GM18909 (cell line): ENCODE measurements at regions not wholly inside any gene's neighbourhood (a gene's known extent, or its start where the extent isn't known, plus 50 kb on each side); places are given as distances from the start of the nearest gene placed in this dataset.
"Not testable (repeated sequence)": the region's sequence is repeated elsewhere in the genome, so short reads cannot be mapped to it uniquely, and the experiment has no call there.

Experiments
- ATAC-seq: cut with Tn5 transposase; IDR thresholded peaks from one replicate; pipeline ENCODE4 v1.9.1; 2021; ENCODE audit warnings: mild to moderate bottlenecking; ENCODE audit not compliant: unreplicated experiment, poor library complexity

GRCh38 chr2:20112361-20112760 is 60.9 kb upstream of the LAPTM4A start:
- not testable (repeated sequence) for ATAC-seq

- no peak for ATAC-seq
Observed at GRCh38 chr2:20111311-20112131, 60.1 kb upstream of the LAPTM4A start.

- ATAC-seq: no peak
Observed at GRCh38 chr2:20110876-20111275, 59.4 kb upstream of the LAPTM4A start.

GRCh38 chr2:20110383-20110782 is 59.0 kb upstream of the LAPTM4A start:
- no peak for ATAC-seq

- ATAC-seq: no peak
Observed at GRCh38 chr2:20108655-20109396, 57.4 kb upstream of the LAPTM4A start.

- no peak for ATAC-seq
Observed at GRCh38 chr2:20107776-20108175, 56.3 kb upstream of the LAPTM4A start.

- ATAC-seq: no peak
Observed at GRCh38 chr2:20107352-20107751, 55.9 kb upstream of the LAPTM4A start.

- no peak for ATAC-seq
Observed at GRCh38 chr2:20106746-20107145, 55.3 kb upstream of the LAPTM4A start.

- no peak for ATAC-seq
Observed at GRCh38 chr2:20104900-20105545, 53.6 kb upstream of the LAPTM4A start.

GRCh38 chr2:20103530-20103929 is 52.1 kb upstream of the LAPTM4A start:
- ATAC-seq: no peak
